Suprapubic skin (tissue), 3 donors: ENCODE measurements at regions not wholly inside any gene's neighbourhood (a gene's known extent, or its start where the extent isn't known, plus 50 kb on each side); places are given as distances from the start of the nearest gene placed in this dataset.

ENCODE experiments used
- CTCF ChIP-seq, 2 donors: fragments of 200-600 bp in 1 of 2; fragments of 450-650 bp in 1 of 2; sonication (generic) in 1 of 2; IDR thresholded peaks; one replicate each; pipeline ENCODE4 v1.5.1; 2016 to 2019; ENCODE audit warnings: antibody characterized with exemption in 2 of 2, mild to moderate bottlenecking in 1 of 2, moderate library complexity in 1 of 2
- EP300 ChIP-seq: sonication (generic); formaldehyde crosslinking; IDR thresholded peaks from one replicate; pipeline ENCODE4 v1.6.1; 2017; ENCODE audit warnings: antibody characterized with exemption
- POLR2A ChIP-seq, 2 donors: fragments of 450-650 bp; IDR thresholded peaks; one replicate each; pipeline ENCODE4 v1.6.1; 2017; ENCODE audit warnings: antibody characterized with exemption in 2 of 2, mild to moderate bottlenecking in 2 of 2, moderate library complexity in 2 of 2

- no peak for TF ChIP-seq CTCF (IDR thresholded peaks at IDR 0.05)
- no peak for TF ChIP-seq POLR2A (IDR thresholded peaks at IDR 0.05)
- no peak for TF ChIP-seq EP300
Observed at GRCh38 chr12:115619889-115620288, 657.6 kb downstream of the MED13L start.
